ENCODE measurements at regions not wholly inside any gene's neighbourhood (a gene's known extent, or its start where the extent isn't known, plus 50 kb on each side); places are given as distances from the start of the nearest gene placed in this dataset.

- no peaks in the 10 kb centered on the region for H3K36me3 Mint-ChIP-seq (ENCODE audit: unreplicated experiment)
- no peak for TF ChIP-seq CTCF (IDR thresholded peaks at IDR 0.05; ENCODE audit: partially characterized antibody, unreplicated experiment)
Observed at GRCh38 chr16:59356144-59356543, 622.0 kb upstream of the GOT2 start.

GRCh38 chr16:59355704-59356103 is 621.6 kb upstream of the GOT2 start:
- H3K27ac Mint-ChIP-seq (ENCODE audit: unreplicated experiment) = no peak overlapping the region
- no peaks in the 10 kb centered on the region for H3K36me3 Mint-ChIP-seq (ENCODE audit: unreplicated experiment)
- peaks cover 5% of the 10 kb centered on the region for H3K4me1 Mint-ChIP-seq (ENCODE audit: low read depth, unreplicated experiment)
- no peak for DNase-seq
- no peaks in the 10 kb centered on the region for H3K9me3 Mint-ChIP-seq (ENCODE audit: unreplicated experiment)
- no peak for TF ChIP-seq CTCF (IDR thresholded peaks at IDR 0.05; ENCODE audit: partially characterized antibody, unreplicated experiment)
- H3K27me3 Mint-ChIP-seq (ENCODE audit: unreplicated experiment) = peaks cover 2% of the 10 kb centered on the region
- no peak overlapping the region for H3K4me3 Mint-ChIP-seq (ENCODE audit: unreplicated experiment)

More at GRCh38 chr16:59356144-59356543, 622.0 kb upstream of the GOT2 start:
- no peak for DNase-seq
- Mint-ChIP-seq H3K27me3 (ENCODE audit: unreplicated experiment) (peaks cover 2% of the 10 kb centered on the region), H3K9me3 (ENCODE audit: unreplicated experiment) (no peaks in the 10 kb centered on the region), H3K27ac (ENCODE audit: unreplicated experiment) (no peak overlapping the region), H3K4me1 (ENCODE audit: low read depth, unreplicated experiment) (peaks cover 5% of the 10 kb centered on the region), H3K4me3 (ENCODE audit: unreplicated experiment) (no peak overlapping the region)

GRCh38 chr16:59351305-59351903 is 617.3 kb upstream of the GOT2 start:
- no peak for DNase-seq
- Mint-ChIP-seq H3K27me3 (ENCODE audit: unreplicated experiment) (peaks cover 2% of the 10 kb centered on the region), H3K4me1 (ENCODE audit: low read depth, unreplicated experiment) (peaks cover 3% of the 10 kb centered on the region), H3K36me3 (ENCODE audit: unreplicated experiment) (no peaks in the 10 kb centered on the region), H3K4me3 (ENCODE audit: unreplicated experiment) (no peak overlapping the region), H3K9me3 (ENCODE audit: unreplicated experiment) (no peaks in the 10 kb centered on the region), H3K27ac (ENCODE audit: unreplicated experiment) (no peak overlapping the region)
- no peak for TF ChIP-seq CTCF (IDR thresholded peaks at IDR 0.05; ENCODE audit: partially characterized antibody, unreplicated experiment)

GRCh38 chr16:59350670-59351069 is 616.6 kb upstream of the GOT2 start:
- no peak overlapping the region for H3K4me3 Mint-ChIP-seq (ENCODE audit: unreplicated experiment)

More at GRCh38 chr16:59350670-59351069, 616.6 kb upstream of the GOT2 start:
- Mint-ChIP-seq H3K4me1 (ENCODE audit: low read depth, unreplicated experiment) (peaks cover 3% of the 10 kb centered on the region), H3K9me3 (ENCODE audit: unreplicated experiment) (no peaks in the 10 kb centered on the region), H3K27ac (ENCODE audit: unreplicated experiment) (no peak overlapping the region), H3K36me3 (ENCODE audit: unreplicated experiment) (no peaks in the 10 kb centered on the region), H3K27me3 (ENCODE audit: unreplicated experiment) (peaks cover 2% of the 10 kb centered on the region)
- no peak for DNase-seq
- TF ChIP-seq CTCF (IDR thresholded peaks at IDR 0.05; ENCODE audit: partially characterized antibody, unreplicated experiment) = no peak

Measured in glutamatergic neuron (in vitro differentiated cells).